PFSK-1 (cell line): ENCODE measurements at regions not wholly inside any gene's neighbourhood (a gene's known extent, or its start where the extent isn't known, plus 50 kb on each side); places are given as distances from the start of the nearest gene placed in this dataset.

ENCODE experiments used
- FOXP2 ChIP-seq: optimal IDR thresholded peaks from 2 replicates; pipeline ENCODE3; 2011; ENCODE audit warnings: borderline replicate concordance, control low read depth, inconsistent platforms; ENCODE audit not compliant: insufficient read depth; ENCODE audit errors: extremely low read length, extremely low read depth
- POLR2AphosphoS5 ChIP-seq: IDR thresholded peaks from 2 replicates; pipeline ENCODE4 v1.6.1; 2012; ENCODE audit warnings: low read depth, mild to moderate bottlenecking, control low read depth, low read length, moderate library complexity
- SIN3A ChIP-seq: IDR thresholded peaks from 2 replicates; pipeline ENCODE4 v1.6.1; 2012; ENCODE audit warnings: mild to moderate bottlenecking, low read length, moderate library complexity, borderline replicate concordance; ENCODE audit not compliant: insufficient read depth
- TAF1 ChIP-seq: IDR thresholded peaks from 2 replicates; pipeline ENCODE4 v1.6.1; 2012; ENCODE audit warnings: low read length, control low read depth, borderline replicate concordance; ENCODE audit not compliant: insufficient read depth
- TF ChIP-seq, protein P1 (sequence below), 2 experiments: IDR thresholded peaks; 2 replicates each; pipeline versions ENCODE4 v1.6.1 to v1.8.0; 2011 to 2012; ENCODE audit warnings: low read depth in 2 of 2, low read length in 2 of 2, control low read depth in 1 of 2, inconsistent platforms in 1 of 2, mild to moderate bottlenecking in 1 of 2, moderate library complexity in 1 of 2; ENCODE audit not compliant: insufficient read depth in 1 of 2

DNA sequence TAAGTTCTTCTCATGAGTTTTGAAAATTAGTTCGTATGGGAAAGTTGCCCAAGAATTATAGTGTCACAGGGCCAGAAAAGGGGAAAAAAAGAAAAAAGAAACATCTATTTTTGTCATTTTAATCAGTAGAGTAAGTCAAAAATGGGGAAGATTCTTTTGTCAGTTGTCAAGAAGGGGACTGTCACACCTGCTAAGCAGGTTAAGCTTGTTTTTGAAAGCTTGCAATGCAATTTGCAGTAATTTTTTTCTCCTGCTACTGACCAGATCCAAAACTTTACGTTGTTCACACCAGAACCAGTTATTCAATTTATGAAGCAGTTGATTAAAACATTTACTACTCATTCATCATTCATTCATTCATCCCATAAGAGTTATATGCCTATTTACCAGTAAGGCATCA is 171.4 kb downstream of the SOX4 start:
- TF ChIP-seq SIN3A, result no peak
- TF ChIP-seq FOXP2, result no peak
- no peak for TF ChIP-seq TAF1
- TF ChIP-seq POLR2AphosphoS5, result no peak
- TF ChIP-seq, protein P1, sequence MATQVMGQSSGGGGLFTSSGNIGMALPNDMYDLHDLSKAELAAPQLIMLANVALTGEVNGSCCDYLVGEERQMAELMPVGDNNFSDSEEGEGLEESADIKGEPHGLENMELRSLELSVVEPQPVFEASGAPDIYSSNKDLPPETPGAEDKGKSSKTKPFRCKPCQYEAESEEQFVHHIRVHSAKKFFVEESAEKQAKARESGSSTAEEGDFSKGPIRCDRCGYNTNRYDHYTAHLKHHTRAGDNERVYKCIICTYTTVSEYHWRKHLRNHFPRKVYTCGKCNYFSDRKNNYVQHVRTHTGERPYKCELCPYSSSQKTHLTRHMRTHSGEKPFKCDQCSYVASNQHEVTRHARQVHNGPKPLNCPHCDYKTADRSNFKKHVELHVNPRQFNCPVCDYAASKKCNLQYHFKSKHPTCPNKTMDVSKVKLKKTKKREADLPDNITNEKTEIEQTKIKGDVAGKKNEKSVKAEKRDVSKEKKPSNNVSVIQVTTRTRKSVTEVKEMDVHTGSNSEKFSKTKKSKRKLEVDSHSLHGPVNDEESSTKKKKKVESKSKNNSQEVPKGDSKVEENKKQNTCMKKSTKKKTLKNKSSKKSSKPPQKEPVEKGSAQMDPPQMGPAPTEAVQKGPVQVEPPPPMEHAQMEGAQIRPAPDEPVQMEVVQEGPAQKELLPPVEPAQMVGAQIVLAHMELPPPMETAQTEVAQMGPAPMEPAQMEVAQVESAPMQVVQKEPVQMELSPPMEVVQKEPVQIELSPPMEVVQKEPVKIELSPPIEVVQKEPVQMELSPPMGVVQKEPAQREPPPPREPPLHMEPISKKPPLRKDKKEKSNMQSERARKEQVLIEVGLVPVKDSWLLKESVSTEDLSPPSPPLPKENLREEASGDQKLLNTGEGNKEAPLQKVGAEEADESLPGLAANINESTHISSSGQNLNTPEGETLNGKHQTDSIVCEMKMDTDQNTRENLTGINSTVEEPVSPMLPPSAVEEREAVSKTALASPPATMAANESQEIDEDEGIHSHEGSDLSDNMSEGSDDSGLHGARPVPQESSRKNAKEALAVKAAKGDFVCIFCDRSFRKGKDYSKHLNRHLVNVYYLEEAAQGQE (IDR thresholded peaks at IDR 0.05; ENCODE audit: insufficient read depth in 1 of 2, low read depth in 2 of 2, low read length in 2 of 2), result no peak

DNA sequence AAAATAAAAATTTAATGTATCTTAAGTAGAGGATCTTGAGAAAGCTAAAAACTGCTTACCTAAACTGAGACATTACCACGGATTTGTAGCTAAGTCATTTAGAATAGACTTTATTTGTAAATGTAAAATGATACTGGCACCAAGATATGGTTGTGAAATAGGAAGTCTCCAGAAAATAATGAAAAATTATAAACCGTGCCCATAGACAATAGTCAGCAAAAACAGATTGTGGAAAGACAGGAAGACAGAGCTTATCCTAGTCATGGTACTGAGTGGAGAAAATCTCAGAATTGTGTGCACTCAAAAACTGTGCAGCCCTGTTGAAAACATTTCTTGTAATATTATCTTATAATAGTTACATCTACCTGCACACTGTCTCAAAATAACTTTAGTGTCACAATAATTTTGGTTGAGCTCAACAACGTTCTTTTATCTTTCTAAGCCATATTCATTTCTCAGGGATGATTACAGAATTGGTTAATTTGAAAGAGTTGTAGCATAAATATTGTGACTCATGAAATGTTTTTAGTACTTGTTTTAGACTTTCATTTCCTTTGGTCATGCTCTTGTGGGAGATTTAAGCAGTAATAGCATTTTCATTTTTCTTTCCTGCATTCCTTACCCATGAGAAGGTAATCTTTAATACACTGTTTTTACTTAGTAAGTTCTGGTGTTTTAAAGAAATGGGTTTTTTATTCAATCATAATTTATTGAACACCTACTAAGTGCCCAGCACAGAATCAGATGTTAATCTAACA is 174.5 kb downstream of the SOX4 start:
- no peak for TF ChIP-seq TAF1
- TF ChIP-seq POLR2AphosphoS5, result no peak
- TF ChIP-seq, protein P1 (IDR thresholded peaks at IDR 0.05; ENCODE audit: insufficient read depth in 1 of 2, low read depth in 2 of 2, low read length in 2 of 2), result no peak
- no peak for TF ChIP-seq FOXP2
- TF ChIP-seq SIN3A, result no peak

DNA sequence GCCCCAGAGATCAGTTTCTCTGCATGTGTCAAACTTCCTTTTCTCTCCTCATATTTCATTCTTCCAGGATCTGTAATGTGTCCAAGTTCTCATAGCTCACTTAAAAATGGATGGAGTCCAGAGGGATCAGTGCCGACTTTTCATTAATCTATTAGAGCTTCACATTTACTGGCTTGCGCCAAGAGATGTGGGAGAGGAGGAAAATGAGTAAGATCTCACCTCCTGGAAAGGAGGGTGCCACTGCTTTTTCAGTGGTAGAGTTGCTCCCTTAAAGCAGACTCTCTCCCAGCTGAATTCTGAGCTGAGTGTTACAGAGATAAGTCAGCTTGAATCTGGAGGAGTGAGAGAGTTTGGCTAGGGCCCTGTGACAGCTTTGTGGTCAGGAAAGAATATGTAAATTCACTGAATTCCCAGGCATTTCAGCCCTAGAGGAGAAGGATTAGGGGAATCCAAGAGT is 175.9 kb downstream of the SOX4 start:
- no peak for TF ChIP-seq FOXP2
- TF ChIP-seq, protein P1 (IDR thresholded peaks at IDR 0.05; ENCODE audit: insufficient read depth in 1 of 2, low read depth in 2 of 2, low read length in 2 of 2), result no peak
- no peak for TF ChIP-seq SIN3A
- no peak for TF ChIP-seq POLR2AphosphoS5
- TF ChIP-seq TAF1, result no peak

DNA sequence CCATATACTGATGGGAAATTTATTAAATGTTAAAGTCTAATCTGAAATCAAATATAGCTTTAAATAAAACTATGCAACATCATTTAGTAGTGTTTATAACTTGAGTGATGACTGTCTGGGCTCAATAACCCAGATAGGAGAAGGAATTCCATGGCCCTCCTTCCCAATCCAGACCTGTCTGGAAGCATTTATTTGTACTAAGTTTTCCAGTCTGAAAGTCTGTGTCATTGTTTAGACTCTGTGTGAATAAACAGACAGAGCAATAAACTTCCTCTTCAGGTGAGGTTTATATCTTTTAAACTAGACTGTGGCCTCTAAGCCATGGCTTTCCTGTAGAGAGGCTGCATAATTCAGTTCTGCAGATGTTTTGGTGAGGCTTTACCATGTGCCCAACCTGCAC is 176.4 kb downstream of the SOX4 start:
- TF ChIP-seq SIN3A (no peak), POLR2AphosphoS5 (no peak), FOXP2 (no peak), TAF1 (no peak)
- TF ChIP-seq, protein P1 (IDR thresholded peaks at IDR 0.05; ENCODE audit: insufficient read depth in 1 of 2, low read depth in 2 of 2, low read length in 2 of 2), result no peak

DNA sequence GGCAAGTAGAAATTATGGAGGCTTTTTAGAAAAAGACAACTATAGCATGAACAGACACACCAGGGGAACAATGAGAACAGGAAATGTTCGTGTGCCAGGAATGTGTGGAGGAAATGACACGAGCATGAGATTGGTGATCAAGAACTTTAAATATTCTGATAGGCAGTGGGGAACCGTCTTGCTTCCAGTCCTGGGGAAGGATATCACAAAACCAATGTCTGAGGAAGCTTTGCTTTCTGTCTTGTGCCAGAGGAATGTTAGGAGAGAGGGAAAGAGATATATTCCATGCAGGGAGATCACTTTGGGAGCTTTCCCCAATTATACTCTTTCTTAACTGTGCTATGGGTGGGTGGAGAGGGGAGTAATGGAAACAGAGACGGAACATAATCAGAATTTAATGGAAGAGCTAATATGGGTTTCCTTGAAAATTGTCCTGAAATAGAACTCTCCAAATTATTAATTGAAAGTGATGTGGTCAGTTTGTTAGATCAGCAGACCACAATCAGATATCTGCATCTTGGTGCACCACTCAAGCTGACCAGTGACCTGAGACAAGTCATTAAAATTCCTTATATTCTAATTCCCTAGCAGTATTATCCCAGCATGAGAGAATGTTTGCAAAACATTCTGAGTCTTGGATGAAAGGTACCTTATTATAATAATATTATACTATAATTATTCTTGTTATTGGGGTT is 178.2 kb downstream of the SOX4 start:
- TF ChIP-seq FOXP2, result no peak
